ENCODE measurements at regions not wholly inside any gene's neighbourhood (a gene's known extent, or its start where the extent isn't known, plus 50 kb on each side); places are given as distances from the start of the nearest gene placed in this dataset.

DNA sequence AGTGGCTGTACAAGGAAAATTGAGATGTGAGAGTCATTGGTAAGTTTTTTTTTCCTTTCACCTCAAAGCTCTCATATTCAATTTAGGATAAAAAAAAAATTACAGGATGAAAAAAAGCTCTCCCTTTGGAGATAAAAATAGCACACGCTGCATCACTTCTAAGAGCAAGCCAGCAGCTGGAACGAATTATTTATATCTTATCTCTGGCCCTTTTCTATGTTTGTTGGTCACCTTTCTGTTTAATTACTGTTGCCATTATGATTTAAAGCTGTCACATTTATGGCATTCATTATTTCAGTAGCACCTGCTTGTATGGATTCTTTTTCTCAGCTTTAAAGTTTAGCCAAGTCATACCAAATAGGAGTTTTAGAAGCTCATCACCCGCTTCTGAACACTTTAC, 171.6 kb upstream of the PDZRN3 start:
- no peak overlapping the region for H3K4me2 ChIP-seq (ENCODE audit: insufficient read depth, low read length)
- no peak for DNase-seq (ENCODE audit: insufficient read length, low spot score, missing footprints)
- H3K9me3 ChIP-seq (ENCODE audit: low read depth, low read length), result no peaks in the 10 kb centered on the region
- H3K27me3 ChIP-seq (ENCODE audit: insufficient read depth, low read length), result no peaks in the 10 kb centered on the region
- no peak overlapping the region for H2AFZ ChIP-seq (ENCODE audit: low read length)
- no peak overlapping the region for H3K27ac ChIP-seq (ENCODE audit: low read depth, low read length)
- H4K20me1 ChIP-seq (ENCODE audit: insufficient read depth, low read length), result no peaks in the 10 kb centered on the region
- H3K36me3 ChIP-seq (ENCODE audit: insufficient read depth, low read length), result no peaks in the 10 kb centered on the region
- TF ChIP-seq, protein P1, sequence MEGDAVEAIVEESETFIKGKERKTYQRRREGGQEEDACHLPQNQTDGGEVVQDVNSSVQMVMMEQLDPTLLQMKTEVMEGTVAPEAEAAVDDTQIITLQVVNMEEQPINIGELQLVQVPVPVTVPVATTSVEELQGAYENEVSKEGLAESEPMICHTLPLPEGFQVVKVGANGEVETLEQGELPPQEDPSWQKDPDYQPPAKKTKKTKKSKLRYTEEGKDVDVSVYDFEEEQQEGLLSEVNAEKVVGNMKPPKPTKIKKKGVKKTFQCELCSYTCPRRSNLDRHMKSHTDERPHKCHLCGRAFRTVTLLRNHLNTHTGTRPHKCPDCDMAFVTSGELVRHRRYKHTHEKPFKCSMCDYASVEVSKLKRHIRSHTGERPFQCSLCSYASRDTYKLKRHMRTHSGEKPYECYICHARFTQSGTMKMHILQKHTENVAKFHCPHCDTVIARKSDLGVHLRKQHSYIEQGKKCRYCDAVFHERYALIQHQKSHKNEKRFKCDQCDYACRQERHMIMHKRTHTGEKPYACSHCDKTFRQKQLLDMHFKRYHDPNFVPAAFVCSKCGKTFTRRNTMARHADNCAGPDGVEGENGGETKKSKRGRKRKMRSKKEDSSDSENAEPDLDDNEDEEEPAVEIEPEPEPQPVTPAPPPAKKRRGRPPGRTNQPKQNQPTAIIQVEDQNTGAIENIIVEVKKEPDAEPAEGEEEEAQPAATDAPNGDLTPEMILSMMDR (IDR thresholded peaks at IDR 0.05; ENCODE audit: extremely low read depth, low read depth, low read length), result no peak
- peaks cover 5% of the 10 kb centered on the region for H3K4me1 ChIP-seq (ENCODE audit: insufficient read depth, low read length)
- no peaks in the 10 kb centered on the region for H3K79me2 ChIP-seq (ENCODE audit: insufficient read depth, low read length)
- no peak overlapping the region for H3K4me3 ChIP-seq (ENCODE audit: insufficient read depth, low read length)

GRCh38 chr3:73791356-73791755, 166.6 kb upstream of the PDZRN3 start:
- Histone ChIP-seq H3K4me1 (ENCODE audit: insufficient read depth, low read length) (peaks cover 15% of the 10 kb centered on the region), H3K79me2 (ENCODE audit: insufficient read depth, low read length) (no peaks in the 10 kb centered on the region), H4K20me1 (ENCODE audit: insufficient read depth, low read length) (no peaks in the 10 kb centered on the region), H3K36me3 (ENCODE audit: insufficient read depth, low read length) (no peaks in the 10 kb centered on the region), H3K27me3 (ENCODE audit: insufficient read depth, low read length) (no peaks in the 10 kb centered on the region), H3K4me3 (ENCODE audit: insufficient read depth, low read length) (no peak overlapping the region), H3K4me2 (ENCODE audit: insufficient read depth, low read length) (no peak overlapping the region), H3K9me3 (ENCODE audit: low read depth, low read length) (no peaks in the 10 kb centered on the region), H2AFZ (ENCODE audit: low read length) (no peak overlapping the region), H3K27ac (ENCODE audit: low read depth, low read length) (no peak overlapping the region)
- no peak for DNase-seq (ENCODE audit: insufficient read length, low spot score, missing footprints)
- TF ChIP-seq, protein P1 (IDR thresholded peaks at IDR 0.05; ENCODE audit: extremely low read depth, low read depth, low read length), result no peak

DNA sequence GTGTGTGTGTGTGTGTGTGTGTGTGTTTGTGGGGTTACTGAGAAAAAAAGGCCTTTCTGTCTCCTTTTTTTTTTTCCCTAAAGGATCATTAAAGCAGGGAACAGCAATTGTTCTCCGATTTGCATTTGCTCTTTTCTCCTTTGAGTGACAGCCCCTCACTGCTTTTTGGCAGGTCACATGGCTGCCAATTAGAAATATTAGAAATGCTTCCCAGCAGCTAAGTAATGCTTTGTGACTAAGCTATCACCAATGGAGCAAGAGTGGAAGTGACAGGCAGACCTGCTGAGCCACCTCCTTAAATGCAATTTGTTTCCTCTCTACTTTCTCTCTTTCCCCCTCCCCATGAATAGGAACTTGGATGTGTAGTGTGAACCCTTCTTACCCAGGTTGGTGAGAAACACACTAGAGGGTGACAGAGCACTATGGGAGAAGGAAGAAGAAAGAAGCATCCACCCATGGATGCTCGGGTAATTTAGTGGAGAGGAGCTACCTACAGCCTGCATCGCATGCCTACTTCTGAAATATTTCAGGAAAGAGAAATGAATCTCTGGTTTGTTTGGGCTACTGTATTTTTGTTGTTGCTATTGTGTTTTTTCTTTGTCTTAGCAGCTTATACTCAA, 165.2 kb upstream of the PDZRN3 start:
- Histone ChIP-seq H2AFZ (ENCODE audit: low read length) (no peak overlapping the region), H3K27me3 (ENCODE audit: insufficient read depth, low read length) (no peaks in the 10 kb centered on the region), H3K9me3 (ENCODE audit: low read depth, low read length) (no peaks in the 10 kb centered on the region), H3K4me3 (ENCODE audit: insufficient read depth, low read length) (no peak overlapping the region), H3K4me1 (ENCODE audit: insufficient read depth, low read length) (peaks cover 26% of the 10 kb centered on the region), H4K20me1 (ENCODE audit: insufficient read depth, low read length) (no peaks in the 10 kb centered on the region), H3K79me2 (ENCODE audit: insufficient read depth, low read length) (no peaks in the 10 kb centered on the region), H3K36me3 (ENCODE audit: insufficient read depth, low read length) (no peaks in the 10 kb centered on the region), H3K27ac (ENCODE audit: low read depth, low read length) (no peak overlapping the region), H3K4me2 (ENCODE audit: insufficient read depth, low read length) (no peak overlapping the region)
- TF ChIP-seq, protein P1 (IDR thresholded peaks at IDR 0.05; ENCODE audit: extremely low read depth, low read depth, low read length), result no peak
- DNase-seq (ENCODE audit: insufficient read length, low spot score, missing footprints), result no peak

DNA sequence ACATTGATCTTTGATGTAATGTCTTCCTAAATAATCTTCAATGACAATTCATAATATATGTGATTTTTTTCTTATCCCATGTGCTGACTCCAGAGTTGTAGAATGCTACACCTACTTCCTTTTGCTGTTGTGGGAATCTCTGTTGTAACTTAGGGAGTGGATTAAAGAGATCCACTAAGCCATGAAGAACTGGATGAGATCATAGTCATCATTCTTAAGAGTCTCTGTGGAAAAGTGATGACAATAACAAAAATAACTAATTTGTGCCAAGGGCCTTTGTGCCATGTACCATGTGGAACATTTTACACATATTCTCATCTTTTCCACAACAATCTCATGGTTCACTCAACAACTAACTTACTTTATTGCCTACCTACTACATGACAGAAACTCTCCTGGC, 162.9 kb upstream of the PDZRN3 start:
- no peaks in the 10 kb centered on the region for H3K9me3 ChIP-seq (ENCODE audit: low read depth, low read length)
- TF ChIP-seq, protein P1 (IDR thresholded peaks at IDR 0.05; ENCODE audit: extremely low read depth, low read depth, low read length), result no peak

More for the DNA sequence above, 162.9 kb upstream of the PDZRN3 start:
- DNase-seq (ENCODE audit: insufficient read length, low spot score, missing footprints), result no peak
- Histone ChIP-seq H3K4me3 (ENCODE audit: insufficient read depth, low read length) (no peak overlapping the region), H2AFZ (ENCODE audit: low read length) (no peak overlapping the region), H3K27ac (ENCODE audit: low read depth, low read length) (peak overlapping the region; percentile 86), H3K27me3 (ENCODE audit: insufficient read depth, low read length) (no peaks in the 10 kb centered on the region), H3K79me2 (ENCODE audit: insufficient read depth, low read length) (no peaks in the 10 kb centered on the region), H3K36me3 (ENCODE audit: insufficient read depth, low read length) (no peaks in the 10 kb centered on the region), H4K20me1 (ENCODE audit: insufficient read depth, low read length) (no peaks in the 10 kb centered on the region), H3K4me2 (ENCODE audit: insufficient read depth, low read length) (peak overlapping the region; percentile 82), H3K4me1 (ENCODE audit: insufficient read depth, low read length) (peaks cover 32% of the 10 kb centered on the region)

All from osteoblast (primary cell).